GM12875 (cell line): ENCODE measurements at regions not wholly inside any gene's neighbourhood (a gene's known extent, or its start where the extent isn't known, plus 50 kb on each side); places are given as distances from the start of the nearest gene placed in this dataset.

Experiments
- H3K4me3 ChIP-seq: one replicate; pipeline ENCODE4 v1.5.1; 2011; ENCODE audit warnings: low read depth, low read length, control low read depth
- TF ChIP-seq, protein P1 (sequence below): IDR thresholded peaks from 2 replicates; pipeline ENCODE4 v1.5.1; 2011; ENCODE audit warnings: low read depth, mild to moderate bottlenecking, control low read depth, inconsistent platforms, low read length, moderate library complexity, borderline replicate concordance; ENCODE audit not compliant: insufficient read depth

- TF ChIP-seq, protein P1, sequence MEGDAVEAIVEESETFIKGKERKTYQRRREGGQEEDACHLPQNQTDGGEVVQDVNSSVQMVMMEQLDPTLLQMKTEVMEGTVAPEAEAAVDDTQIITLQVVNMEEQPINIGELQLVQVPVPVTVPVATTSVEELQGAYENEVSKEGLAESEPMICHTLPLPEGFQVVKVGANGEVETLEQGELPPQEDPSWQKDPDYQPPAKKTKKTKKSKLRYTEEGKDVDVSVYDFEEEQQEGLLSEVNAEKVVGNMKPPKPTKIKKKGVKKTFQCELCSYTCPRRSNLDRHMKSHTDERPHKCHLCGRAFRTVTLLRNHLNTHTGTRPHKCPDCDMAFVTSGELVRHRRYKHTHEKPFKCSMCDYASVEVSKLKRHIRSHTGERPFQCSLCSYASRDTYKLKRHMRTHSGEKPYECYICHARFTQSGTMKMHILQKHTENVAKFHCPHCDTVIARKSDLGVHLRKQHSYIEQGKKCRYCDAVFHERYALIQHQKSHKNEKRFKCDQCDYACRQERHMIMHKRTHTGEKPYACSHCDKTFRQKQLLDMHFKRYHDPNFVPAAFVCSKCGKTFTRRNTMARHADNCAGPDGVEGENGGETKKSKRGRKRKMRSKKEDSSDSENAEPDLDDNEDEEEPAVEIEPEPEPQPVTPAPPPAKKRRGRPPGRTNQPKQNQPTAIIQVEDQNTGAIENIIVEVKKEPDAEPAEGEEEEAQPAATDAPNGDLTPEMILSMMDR: no peak
- no peak overlapping the region for H3K4me3 ChIP-seq
These were observed 280.3 kb upstream of the RORA start for GRCh38 chr15:61509327-61509840.

- no peak overlapping the region for H3K4me3 ChIP-seq
- TF ChIP-seq, protein P1: no peak
These were observed 274.4 kb upstream of the RORA start for GRCh38 chr15:61503383-61503969.

- TF ChIP-seq, protein P1: no peak
These were observed 272.8 kb upstream of the RORA start for GRCh38 chr15:61501815-61502389.

GRCh38 chr15:61500951-61501620 is 272.0 kb upstream of the RORA start:
- H3K4me3 ChIP-seq: no peak overlapping the region
- TF ChIP-seq, protein P1: no peak

More at GRCh38 chr15:61501815-61502389, 272.8 kb upstream of the RORA start:
- H3K4me3 ChIP-seq: no peak overlapping the region

DNA sequence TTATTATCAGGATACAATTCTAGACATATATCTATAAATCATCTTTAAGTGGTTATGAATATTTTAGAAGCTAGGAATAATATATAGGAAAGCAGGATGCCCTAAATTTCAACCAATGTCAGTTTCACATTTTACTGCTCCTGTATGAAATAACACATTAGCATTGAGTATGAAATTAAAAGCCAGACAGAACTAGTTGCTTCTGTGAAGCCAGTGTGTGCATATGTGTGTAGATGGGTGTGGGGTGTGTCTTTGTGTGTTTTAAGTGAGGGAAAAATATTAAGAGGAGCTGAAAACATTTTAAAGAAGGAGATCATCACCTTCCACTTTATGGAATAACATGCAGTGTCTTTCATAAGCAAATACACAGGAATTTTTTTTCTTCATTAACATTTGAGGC is 271.4 kb upstream of the RORA start:
- TF ChIP-seq, protein P1: no peak
- no peak overlapping the region for H3K4me3 ChIP-seq

GRCh38 chr15:61499376-61499775 is 270.3 kb upstream of the RORA start:
- H3K4me3 ChIP-seq: no peak overlapping the region
- TF ChIP-seq, protein P1: no peak
